ENCODE measurements at regions not wholly inside any gene's neighbourhood (a gene's known extent, or its start where the extent isn't known, plus 50 kb on each side); places are given as distances from the start of the nearest gene placed in this dataset.

DNA sequence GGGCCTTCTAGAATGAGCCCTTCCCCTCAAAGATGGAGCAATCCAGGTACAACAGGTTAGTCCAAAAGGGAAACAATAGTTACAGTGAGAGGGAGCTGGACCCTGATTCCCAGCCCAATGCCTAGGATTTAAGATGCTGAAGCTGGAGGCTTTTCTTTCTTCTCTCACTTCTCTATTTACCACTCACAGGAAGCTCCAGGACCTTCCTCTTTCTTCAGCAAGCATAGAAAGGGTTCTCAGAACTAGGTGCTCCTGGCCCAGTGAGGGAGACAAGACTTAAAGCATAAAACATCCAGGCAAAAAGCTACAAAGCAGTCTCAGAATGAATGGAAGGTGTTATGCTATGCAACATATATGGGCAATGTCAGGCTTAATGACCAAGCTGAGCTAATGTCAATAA is 279.0 kb downstream of the SRBD1 start:
- H3K36me3 ChIP-seq (ENCODE audit: insufficient read depth, low read length, poor library complexity, severe bottlenecking), result no peaks in the 10 kb centered on the region
- ChIA-PET CTCF (no interaction called here), POLR2A (ENCODE audit: low non-redundant PET) (interaction anchor here (0.6 kb wide), 1 partner anchor 302 kb away, joined by 4 read pairs; no protein-coding TSS in a partner anchor)
- H3K27me3 ChIP-seq (replicated peaks; ENCODE audit: insufficient read depth, low read depth, low read length, poor library complexity), result no peaks in the 10 kb centered on the region
- no peak overlapping the region for H3K27ac ChIP-seq (ENCODE audit: low read depth, low read length, poor library complexity, severe bottlenecking)
- DNase-seq (ENCODE audit: low spot score), result no peak
- no peak overlapping the region for H3K4me3 ChIP-seq (ENCODE audit: low read depth, low read length, poor library complexity, severe bottlenecking)
- BruUV-seq (replicated peaks), result no TSS peak
- TF ChIP-seq, protein P1, sequence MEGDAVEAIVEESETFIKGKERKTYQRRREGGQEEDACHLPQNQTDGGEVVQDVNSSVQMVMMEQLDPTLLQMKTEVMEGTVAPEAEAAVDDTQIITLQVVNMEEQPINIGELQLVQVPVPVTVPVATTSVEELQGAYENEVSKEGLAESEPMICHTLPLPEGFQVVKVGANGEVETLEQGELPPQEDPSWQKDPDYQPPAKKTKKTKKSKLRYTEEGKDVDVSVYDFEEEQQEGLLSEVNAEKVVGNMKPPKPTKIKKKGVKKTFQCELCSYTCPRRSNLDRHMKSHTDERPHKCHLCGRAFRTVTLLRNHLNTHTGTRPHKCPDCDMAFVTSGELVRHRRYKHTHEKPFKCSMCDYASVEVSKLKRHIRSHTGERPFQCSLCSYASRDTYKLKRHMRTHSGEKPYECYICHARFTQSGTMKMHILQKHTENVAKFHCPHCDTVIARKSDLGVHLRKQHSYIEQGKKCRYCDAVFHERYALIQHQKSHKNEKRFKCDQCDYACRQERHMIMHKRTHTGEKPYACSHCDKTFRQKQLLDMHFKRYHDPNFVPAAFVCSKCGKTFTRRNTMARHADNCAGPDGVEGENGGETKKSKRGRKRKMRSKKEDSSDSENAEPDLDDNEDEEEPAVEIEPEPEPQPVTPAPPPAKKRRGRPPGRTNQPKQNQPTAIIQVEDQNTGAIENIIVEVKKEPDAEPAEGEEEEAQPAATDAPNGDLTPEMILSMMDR (conservative IDR thresholded peaks at IDR 0.05; ENCODE audit: low read depth, low read length), result no peak
- TF ChIP-seq EZH2 (IDR thresholded peaks at IDR 0.05; ENCODE audit: borderline replicate concordance, low read depth, low read length, poor library complexity, severe bottlenecking), result no peak
- no peaks in the 10 kb centered on the region for H3K4me1 ChIP-seq (ENCODE audit: insufficient read depth, low read length, poor library complexity, severe bottlenecking)
- intact Hi-C loops (cut with micrococcal nuclease; ENCODE audit: unreplicated experiment), result no loop called here
- no peaks in the 10 kb centered on the region for H3K9me3 ChIP-seq (ENCODE audit: low read depth, low read length, poor library complexity, severe bottlenecking)

DNA sequence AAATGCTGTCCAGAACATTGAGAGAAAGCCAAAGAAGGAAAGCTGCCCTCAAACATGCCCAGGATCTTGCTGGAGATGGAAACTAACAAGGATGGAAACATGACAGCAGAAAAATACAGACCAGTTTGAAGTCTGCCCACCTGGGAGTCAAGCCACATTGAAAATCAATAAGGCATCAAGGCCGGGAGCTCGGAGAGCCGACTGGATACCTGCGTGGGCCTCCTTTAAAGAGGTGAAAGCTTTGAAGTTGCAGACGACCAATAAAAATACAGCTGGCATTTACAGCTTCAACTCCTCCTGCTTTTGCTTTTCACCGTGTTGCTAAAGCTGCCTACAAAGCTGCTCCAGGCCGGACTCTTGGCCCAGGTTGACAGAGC is 279.7 kb downstream of the SRBD1 start:
- TF ChIP-seq, protein P1 (conservative IDR thresholded peaks at IDR 0.05; ENCODE audit: low read depth, low read length), result no peak
- TF ChIP-seq EZH2 (IDR thresholded peaks at IDR 0.05; ENCODE audit: borderline replicate concordance, low read depth, low read length, poor library complexity, severe bottlenecking), result no peak
- POLR2A ChIA-PET (ENCODE audit: low non-redundant PET), result interaction anchor here (0.6 kb wide), 1 partner anchor 52 kb away, joined by 3 read pairs; no protein-coding TSS in a partner anchor
- no peaks in the 10 kb centered on the region for H3K4me1 ChIP-seq (ENCODE audit: insufficient read depth, low read length, poor library complexity, severe bottlenecking)
- H3K36me3 ChIP-seq (ENCODE audit: insufficient read depth, low read length, poor library complexity, severe bottlenecking), result no peaks in the 10 kb centered on the region
- DNase-seq (ENCODE audit: low spot score), result no peak
- H3K9me3 ChIP-seq (ENCODE audit: low read depth, low read length, poor library complexity, severe bottlenecking), result no peaks in the 10 kb centered on the region
- BruUV-seq (replicated peaks), result no TSS peak
- no peak overlapping the region for H3K4me3 ChIP-seq (ENCODE audit: low read depth, low read length, poor library complexity, severe bottlenecking)
- H3K27ac ChIP-seq (ENCODE audit: low read depth, low read length, poor library complexity, severe bottlenecking), result no peak overlapping the region
- CTCF ChIA-PET, result no interaction called here
- no peaks in the 10 kb centered on the region for H3K27me3 ChIP-seq (replicated peaks; ENCODE audit: insufficient read depth, low read depth, low read length, poor library complexity)
- intact Hi-C loops (cut with micrococcal nuclease; ENCODE audit: unreplicated experiment), result no loop called here

- Histone ChIP-seq H3K27ac (ENCODE audit: low read depth, low read length, poor library complexity, severe bottlenecking) (no peak overlapping the region), H3K4me3 (ENCODE audit: low read depth, low read length, poor library complexity, severe bottlenecking) (no peak overlapping the region), H3K36me3 (ENCODE audit: insufficient read depth, low read length, poor library complexity, severe bottlenecking) (no peaks in the 10 kb centered on the region), H3K9me3 (ENCODE audit: low read depth, low read length, poor library complexity, severe bottlenecking) (no peaks in the 10 kb centered on the region), H3K4me1 (ENCODE audit: insufficient read depth, low read length, poor library complexity, severe bottlenecking) (no peaks in the 10 kb centered on the region), H3K27me3 (replicated peaks; ENCODE audit: insufficient read depth, low read depth, low read length, poor library complexity) (no peaks in the 10 kb centered on the region)
- no peak for TF ChIP-seq EZH2 (IDR thresholded peaks at IDR 0.05; ENCODE audit: borderline replicate concordance, low read depth, low read length, poor library complexity, severe bottlenecking)
- TF ChIP-seq, protein P1 (conservative IDR thresholded peaks at IDR 0.05; ENCODE audit: low read depth, low read length), result no peak
- BruUV-seq (replicated peaks), result no TSS peak
- ChIA-PET POLR2A (ENCODE audit: low non-redundant PET) (interaction anchor here (0.6 kb wide), 1 partner anchor 52 kb away, joined by 3 read pairs; no protein-coding TSS in a partner anchor), CTCF (no interaction called here)
- intact Hi-C loops (cut with micrococcal nuclease; ENCODE audit: unreplicated experiment), result no loop called here
- no peak for DNase-seq (ENCODE audit: low spot score)
Measured at GRCh38 chr2:45330637-45331409, 280.2 kb downstream of the SRBD1 start.

Measured in A673 (cell line).